Heart left ventricle (tissue), 16 donors: ENCODE measurements at regions not wholly inside any gene's neighbourhood (a gene's known extent, or its start where the extent isn't known, plus 50 kb on each side); places are given as distances from the start of the nearest gene placed in this dataset.

Source experiments
- ATAC-seq, 4 donors: fragments of 200-7000 bp; cut with Tn5 transposase; one replicate each; pipeline ENCODE4 v1.9.1; 2020 to 2022; ENCODE audit warnings: moderate library complexity in 4 of 4, mild to moderate bottlenecking in 3 of 4, moderate number of reproducible peaks in 1 of 4
- DNase-seq, 5 donors: peaks; one replicate each; pipeline ENCODE4 v3.0.0-alpha.2; 2020
- H3K27ac ChIP-seq, 12 donors: fragments of 200-600 bp; sonication (generic) in 4 of 12; one replicate each; pipeline versions ENCODE4 v1.5.0 to v1.8.0; 2016 to 2022; ENCODE audit warnings: mild to moderate bottlenecking in 2 of 12
- H3K27me3 ChIP-seq, 9 donors: fragments of 200-600 bp; sonication (generic) in 2 of 9; one replicate each; pipeline versions ENCODE4 v1.5.1 to v1.8.0; 2016 to 2022; ENCODE audit warnings: mild to moderate bottlenecking in 3 of 9
- H3K36me3 ChIP-seq, 9 donors: fragments of 200-600 bp; sonication (generic) in 2 of 9; one replicate each; pipeline versions ENCODE4 v1.5.0 to v1.8.0; 2018 to 2022; ENCODE audit warnings: mild to moderate bottlenecking in 2 of 9
- H3K4me1 ChIP-seq, 12 donors: fragments of 200-600 bp; sonication (generic) in 4 of 12; one replicate each; pipeline versions ENCODE4 v1.5.0 to v1.8.0; 2016 to 2022; ENCODE audit warnings: mild to moderate bottlenecking in 3 of 12
- H3K4me3 ChIP-seq, 12 donors: fragments of 200-600 bp; sonication (generic) in 4 of 12; one replicate each; pipeline versions ENCODE4 v1.5.0 to v1.8.0; 2017 to 2022; ENCODE audit warnings: mild to moderate bottlenecking in 9 of 12, moderate library complexity in 4 of 12
- H3K9me3 ChIP-seq, 12 donors: fragments of 200-600 bp; sonication (generic) in 4 of 12; one replicate each; pipeline versions ENCODE4 v1.5.0 to v1.8.0; 2016 to 2022; ENCODE audit warnings: mild to moderate bottlenecking in 1 of 12
- CTCF ChIP-seq, 12 donors: fragments of 200-600 bp; sonication (generic) in 4 of 12; IDR thresholded peaks; one replicate each; pipeline versions ENCODE4 v1.5.0 to v1.8.0; 2018 to 2022; ENCODE audit warnings: antibody characterized with exemption in 12 of 12, mild to moderate bottlenecking in 5 of 12
- POLR2A ChIP-seq, 2 donors: fragments of 450-650 bp; IDR thresholded peaks; one replicate each; pipeline ENCODE4 v1.6.1; 2017; ENCODE audit warnings: antibody characterized with exemption in 2 of 2, mild to moderate bottlenecking in 2 of 2, moderate library complexity in 2 of 2
- WGBS, 4 donors: extraction: QIAGEN DNeasy Blood & Tissue Kit in 2 of 4; methylation state at CpG; one replicate each; pipeline versions ENCODE4 v1.1.5 to v1.1.7; 2013 to 2018; 5-methylcytosine and 5-hydroxymethylcytosine counted together
- intact Hi-C, 10 donors: fragments of 100-400 bp; cut with DNase I; formaldehyde crosslinking; loops; one replicate each; pipeline versions ENCODE4 v1.11.1 to v1.14.2; 2022
- donor health status: ischemic (EF 13 %, LVEDD 7.1; RV severe dilation, severe dysfunction).
- donor health status: healthy with polysubstance abuse.
- donor health status: DM: no; HTN: yes; CAD: no.
- donor health status: DM: no; HTN: no; CAD: no.
- donor health status: ischemic (EF 25% LVEDD 6.9; RV normal size, moderate dysfunction).
- donor health status: ischemic (EF 25% LVEDD 5.7; RV mildly dilated, moderate dysfunction).
- donor health status: healthy.
- donor health status: DM: yes; HTN: yes; CAD: no.
- donor health status: ischemic (EF 35%, LVEDD 5.7; RV mildly dilated, moderate dysfunction).
- donor health status: nonischemic (EF 11% LVEDD 7.7; RV severe dilation, severe dysfunction).
- donor health status: DM: yes; HTN: yes; CAD: no.
- donor health status: PGD.
- donor health status: ischemic (EF 29% LVEDD 5.4; RV normal size, mild dysfunction).
- donor health status: nonischemic (EF 23%, LVEDD 6.1; RV moderate dilation, normal function).

DNA sequence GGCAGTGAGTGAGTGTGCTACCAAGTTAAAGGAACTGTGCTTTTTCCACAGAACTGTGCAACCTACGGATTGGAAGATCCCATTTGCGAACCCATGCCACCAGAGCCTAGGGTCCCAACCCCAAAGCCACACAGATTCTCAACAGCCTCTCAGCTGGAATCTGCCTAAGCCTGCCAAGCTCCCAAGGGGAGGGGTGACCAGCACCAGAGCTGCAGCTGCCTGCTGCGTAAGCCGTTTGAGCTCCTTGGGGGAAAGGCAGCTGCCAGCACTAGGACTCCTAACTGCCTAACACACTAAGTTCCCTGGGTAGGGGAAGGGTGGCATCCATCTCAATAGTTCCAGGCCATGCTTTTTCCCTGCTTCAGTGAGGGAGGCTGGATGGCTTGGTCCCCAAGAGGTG, 738.1 kb upstream of the PRKX start:
- Histone ChIP-seq H3K4me1 (no peaks in the 10 kb centered on the region), H3K27ac (no peak overlapping the region), H3K9me3 (no peaks in the 10 kb centered on the region), H3K36me3 (no peaks in the 10 kb centered on the region), H3K27me3 (no peaks in the 10 kb centered on the region), H3K4me3 (no peak overlapping the region)
- ATAC-seq (no peak), DNase-seq (no peak)
- intact Hi-C loops = no loop called here
- TF ChIP-seq CTCF (IDR thresholded peaks at IDR 0.05) = no peak
- TF ChIP-seq POLR2A (IDR thresholded peaks at IDR 0.05) = no peak
- WGBS, 4 donors = 61 to 77% (median 71%) methylated on average over 2 to 4 of the region's 4 CpGs

DNA sequence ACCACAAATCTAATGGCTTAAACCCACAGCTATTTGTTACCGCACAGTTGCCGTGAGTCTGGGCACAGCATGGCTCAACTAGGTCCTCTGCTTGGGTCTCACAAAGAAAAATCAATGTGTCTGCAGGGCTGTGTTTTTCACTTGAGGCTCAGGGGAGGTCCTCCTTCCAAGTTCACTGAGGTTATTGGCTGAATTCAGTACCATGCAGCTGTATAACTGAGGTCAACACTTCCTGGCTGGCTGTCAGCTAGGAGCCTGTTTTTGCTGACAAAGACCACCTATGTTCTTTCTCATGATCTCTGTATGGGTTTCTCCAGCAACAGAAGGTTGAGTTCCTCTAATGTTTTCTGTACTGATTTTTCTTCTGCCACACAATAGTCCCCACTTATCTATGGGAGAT, 736.7 kb upstream of the PRKX start:
- H3K36me3 ChIP-seq = no peaks in the 10 kb centered on the region
- ATAC-seq (no peak), DNase-seq (no peak)
- H3K9me3 ChIP-seq = no peaks in the 10 kb centered on the region
- no peak overlapping the region for H3K4me3 ChIP-seq
- H3K27me3 ChIP-seq = no peaks in the 10 kb centered on the region
- H3K4me1 ChIP-seq = no peaks in the 10 kb centered on the region
- intact Hi-C loops = no loop called here
- no peak for TF ChIP-seq CTCF (IDR thresholded peaks at IDR 0.05)
- TF ChIP-seq POLR2A (IDR thresholded peaks at IDR 0.05) = no peak
- 84 to 90% (median 89%) methylated on average over 2 of the region's 2 CpGs for WGBS, 4 donors
- no peak overlapping the region for H3K27ac ChIP-seq

DNA sequence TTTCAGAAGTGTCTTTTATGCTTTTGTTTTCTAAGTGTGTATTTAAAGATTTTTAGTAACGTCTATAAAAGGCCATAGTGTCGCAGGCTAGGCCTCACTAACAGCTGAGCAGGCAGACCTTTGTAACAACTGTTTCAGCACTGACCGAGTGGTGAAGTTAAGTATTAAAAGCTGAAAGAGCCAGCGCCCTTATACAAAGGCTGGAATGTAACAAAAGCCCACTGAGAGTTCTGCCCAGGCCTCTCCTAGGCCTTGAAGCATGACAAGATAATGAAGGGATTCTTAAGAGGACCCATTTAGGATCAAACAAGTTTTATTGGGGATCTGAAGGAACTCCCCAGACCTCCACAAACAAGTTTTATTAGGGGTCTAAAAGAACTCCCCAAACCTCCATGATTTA, 722.5 kb upstream of the PRKX start:
- no peaks in the 10 kb centered on the region for H3K4me1 ChIP-seq
- H3K36me3 ChIP-seq = no peaks in the 10 kb centered on the region
- H3K4me3 ChIP-seq = no peak overlapping the region
- no peak overlapping the region for H3K27ac ChIP-seq
- WGBS, 4 donors = 53 to 60% (median 56%) methylated on average over 4 of the region's 4 CpGs
- no peaks in the 10 kb centered on the region for H3K9me3 ChIP-seq
- intact Hi-C loops = no loop called here
- TF ChIP-seq CTCF (IDR thresholded peaks at IDR 0.05) (no peak), POLR2A (IDR thresholded peaks at IDR 0.05) (no peak)
- ATAC-seq (no peak), DNase-seq (no peak)
- no peaks in the 10 kb centered on the region for H3K27me3 ChIP-seq

- Histone ChIP-seq H3K4me3 (no peak overlapping the region), H3K36me3 (no peaks in the 10 kb centered on the region), H3K4me1 (no peaks in the 10 kb centered on the region), H3K27ac (no peak overlapping the region), H3K9me3 (no peaks in the 10 kb centered on the region), H3K27me3 (no peaks in the 10 kb centered on the region)
- 40 to 63% (median 54%) methylated on average over 2 of the region's 2 CpGs for WGBS, 4 donors
- ATAC-seq (no peak), DNase-seq (no peak)
- intact Hi-C loops = no loop called here
- TF ChIP-seq CTCF (IDR thresholded peaks at IDR 0.05) (no peak), POLR2A (IDR thresholded peaks at IDR 0.05) (no peak)
Observed at GRCh38 chrX:4397471-4397870, 684.0 kb upstream of the PRKX start.
